GM10248 (cell line): ENCODE measurements at regions not wholly inside any gene's neighbourhood (a gene's known extent, or its start where the extent isn't known, plus 50 kb on each side); places are given as distances from the start of the nearest gene placed in this dataset.
"Not testable (repeated sequence)": the region's sequence is repeated elsewhere in the genome, so short reads cannot be mapped to it uniquely, and the experiment has no call there.

ENCODE experiments used
- CTCF ChIA-PET: fragments of 300-600 bp; sonication (Branson Sonifier 250); formaldehyde crosslinking; extraction: SDS; loops from one replicate; lab custom pipeline; 2021; ENCODE audit warnings: antibody characterized with exemption; lab: Yijun Ruan, JAX
- POLR2A ChIA-PET: fragments of 350-650 bp; sonication (Branson Sonifier 250); formaldehyde crosslinking; extraction: SDS; loops from one replicate; lab custom pipeline; 2020; ENCODE audit warnings: antibody characterized with exemption; lab: Yijun Ruan, JAX
- DNase-seq: peaks from one replicate; pipeline ENCODE4 v3.0.0; 2012; ENCODE audit errors: extremely low spot score
- TF ChIP-seq, protein P1 (sequence below): IDR thresholded peaks from 2 replicates; pipeline ENCODE4 v1.5.1; 2012; ENCODE audit warnings: mild to moderate bottlenecking, low read depth; ENCODE audit errors: extremely low read depth, missing control alignments, control extremely low read depth

DNA sequence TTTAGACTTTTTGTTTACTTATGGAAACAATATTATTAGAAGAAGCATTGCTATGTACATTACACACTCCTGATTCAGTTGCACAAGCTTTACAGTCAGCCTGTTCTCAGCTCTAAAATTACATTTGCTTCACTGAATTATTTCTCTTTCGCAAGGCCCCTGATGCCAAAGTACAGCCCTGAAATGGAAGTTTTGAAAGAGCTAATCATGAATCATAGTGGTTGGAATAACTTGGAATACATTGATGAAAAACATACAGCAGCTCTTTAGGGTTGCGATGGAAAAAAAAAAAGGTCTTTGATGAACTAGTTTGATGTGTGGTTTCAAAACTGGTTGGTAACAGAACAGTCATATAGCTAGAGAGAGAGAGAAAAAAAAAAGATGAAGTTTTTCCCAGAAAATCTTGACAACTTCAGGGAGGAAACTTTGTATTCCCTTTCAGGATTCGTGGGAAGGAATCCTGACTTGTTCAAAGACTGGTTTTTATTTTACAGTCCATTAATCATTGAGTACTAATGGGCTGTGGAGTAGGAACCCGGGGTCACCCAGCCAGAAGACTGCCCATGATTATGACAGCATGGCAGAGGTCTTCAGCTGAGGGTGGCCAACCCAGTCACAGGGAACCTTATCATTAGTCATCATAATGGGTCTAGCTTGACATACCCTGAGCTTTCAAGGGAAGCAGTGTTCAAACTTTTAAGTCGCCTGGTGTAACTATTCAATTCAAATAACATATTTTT lies 460.1 kb downstream of the NAV3 start:
- POLR2A ChIA-PET = no interaction called here
- CTCF ChIA-PET = interaction anchor here (1.1 kb wide), 1 partner anchor 33 kb away, joined by 3 read pairs; no protein-coding TSS in a partner anchor
- no peak for DNase-seq
- TF ChIP-seq, protein P1, sequence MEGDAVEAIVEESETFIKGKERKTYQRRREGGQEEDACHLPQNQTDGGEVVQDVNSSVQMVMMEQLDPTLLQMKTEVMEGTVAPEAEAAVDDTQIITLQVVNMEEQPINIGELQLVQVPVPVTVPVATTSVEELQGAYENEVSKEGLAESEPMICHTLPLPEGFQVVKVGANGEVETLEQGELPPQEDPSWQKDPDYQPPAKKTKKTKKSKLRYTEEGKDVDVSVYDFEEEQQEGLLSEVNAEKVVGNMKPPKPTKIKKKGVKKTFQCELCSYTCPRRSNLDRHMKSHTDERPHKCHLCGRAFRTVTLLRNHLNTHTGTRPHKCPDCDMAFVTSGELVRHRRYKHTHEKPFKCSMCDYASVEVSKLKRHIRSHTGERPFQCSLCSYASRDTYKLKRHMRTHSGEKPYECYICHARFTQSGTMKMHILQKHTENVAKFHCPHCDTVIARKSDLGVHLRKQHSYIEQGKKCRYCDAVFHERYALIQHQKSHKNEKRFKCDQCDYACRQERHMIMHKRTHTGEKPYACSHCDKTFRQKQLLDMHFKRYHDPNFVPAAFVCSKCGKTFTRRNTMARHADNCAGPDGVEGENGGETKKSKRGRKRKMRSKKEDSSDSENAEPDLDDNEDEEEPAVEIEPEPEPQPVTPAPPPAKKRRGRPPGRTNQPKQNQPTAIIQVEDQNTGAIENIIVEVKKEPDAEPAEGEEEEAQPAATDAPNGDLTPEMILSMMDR = no peak

DNA sequence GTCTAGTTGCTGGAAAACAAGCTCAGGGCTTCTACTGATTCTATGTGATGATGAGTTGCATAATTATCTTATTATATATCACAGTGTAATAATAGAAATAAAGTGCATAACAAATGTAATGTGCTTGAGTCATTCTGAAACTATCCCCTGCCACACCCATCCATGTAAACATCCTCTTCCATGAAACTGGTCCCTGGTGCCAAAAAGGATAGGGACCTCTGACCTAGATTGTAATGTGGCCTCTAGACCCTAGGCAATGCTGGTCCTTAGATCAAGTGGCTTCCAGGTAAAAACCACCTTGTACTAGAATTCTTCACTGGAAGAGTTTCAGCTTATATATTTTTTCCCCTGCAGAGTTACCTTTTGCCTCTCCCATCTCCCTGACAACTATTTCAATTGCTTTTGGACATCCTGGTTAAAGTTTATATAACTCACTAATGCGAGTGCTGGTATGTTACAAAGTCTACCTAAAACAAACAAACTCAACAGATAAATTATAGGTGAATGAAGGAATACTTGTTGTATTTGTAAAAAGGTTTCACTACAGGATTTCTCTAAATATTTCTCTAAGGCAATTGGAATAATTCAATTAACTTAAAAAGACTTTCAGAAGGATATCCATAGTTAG lies 462.5 kb downstream of the NAV3 start:
- CTCF ChIA-PET = no interaction called here
- TF ChIP-seq, protein P1 = no peak
- no peak for DNase-seq
- POLR2A ChIA-PET = no interaction called here

DNA sequence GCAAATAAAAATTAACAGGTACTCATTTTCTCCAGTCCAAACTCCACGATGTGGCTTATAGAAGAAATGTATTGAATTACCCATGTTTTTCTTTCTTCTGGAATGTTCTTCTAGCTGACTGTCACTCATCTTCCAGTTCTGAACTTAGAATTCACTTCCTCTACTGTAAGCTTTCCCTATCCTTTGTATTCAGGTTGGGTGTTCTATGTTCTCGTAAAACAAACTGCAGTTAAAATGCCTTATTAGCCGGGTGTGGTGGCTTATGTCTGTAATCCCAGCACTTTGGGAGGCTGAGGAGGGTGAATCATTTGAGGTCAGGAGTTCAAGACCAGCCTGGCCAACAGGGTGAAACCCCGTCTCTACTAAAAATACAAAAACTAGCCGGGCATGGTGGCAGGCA lies 470.6 kb downstream of the NAV3 start:
- DNase-seq, POLR2A ChIA-PET: not testable (repeated sequence)
- CTCF ChIA-PET = interaction anchor here (1.1 kb wide), 1 partner anchor 12 kb away, joined by 3 read pairs; no protein-coding TSS in a partner anchor

DNA sequence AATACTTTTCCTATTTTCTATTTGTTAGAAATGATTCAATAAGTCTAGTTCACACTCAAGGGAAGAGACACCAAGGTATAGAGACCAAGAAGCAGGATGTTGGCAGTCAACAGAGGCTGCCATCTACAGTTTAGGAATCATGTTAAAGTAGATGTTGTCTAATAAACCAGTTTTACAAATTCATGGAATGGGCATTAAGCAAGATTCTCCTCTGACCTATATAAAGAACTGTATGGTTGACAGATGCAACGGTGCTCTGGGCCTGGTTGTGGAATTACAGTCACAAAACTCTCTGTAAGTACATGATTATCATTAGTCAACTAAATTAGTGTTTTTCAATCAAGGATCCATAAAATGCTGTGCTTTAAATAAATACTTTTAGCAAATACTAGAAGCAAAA lies 475.1 kb downstream of the NAV3 start:
- TF ChIP-seq, protein P1 = no peak
- ChIA-PET POLR2A (no interaction called here), CTCF (no interaction called here)
- DNase-seq = no peak

DNA sequence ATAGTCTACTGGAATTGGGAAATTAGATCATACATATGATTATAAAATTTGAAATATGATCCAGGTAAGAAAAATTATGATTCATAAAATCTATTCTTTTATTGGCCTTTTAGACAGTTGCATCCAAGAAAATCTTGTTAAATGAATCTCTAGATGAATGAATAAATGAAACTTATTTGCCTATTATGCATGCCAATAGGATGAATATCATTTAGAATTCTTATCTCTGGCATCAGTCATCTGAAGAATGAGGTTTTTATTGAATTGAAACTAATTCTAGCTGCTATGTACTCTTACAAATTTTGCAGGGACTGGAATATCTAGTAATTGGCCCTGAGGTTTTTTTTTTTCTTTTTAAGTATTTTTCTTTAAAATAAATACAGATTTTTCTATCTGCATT lies 475.5 kb downstream of the NAV3 start:
- DNase-seq = no peak
- TF ChIP-seq, protein P1 = no peak
- CTCF ChIA-PET = no interaction called here
- POLR2A ChIA-PET = no interaction called here

DNA sequence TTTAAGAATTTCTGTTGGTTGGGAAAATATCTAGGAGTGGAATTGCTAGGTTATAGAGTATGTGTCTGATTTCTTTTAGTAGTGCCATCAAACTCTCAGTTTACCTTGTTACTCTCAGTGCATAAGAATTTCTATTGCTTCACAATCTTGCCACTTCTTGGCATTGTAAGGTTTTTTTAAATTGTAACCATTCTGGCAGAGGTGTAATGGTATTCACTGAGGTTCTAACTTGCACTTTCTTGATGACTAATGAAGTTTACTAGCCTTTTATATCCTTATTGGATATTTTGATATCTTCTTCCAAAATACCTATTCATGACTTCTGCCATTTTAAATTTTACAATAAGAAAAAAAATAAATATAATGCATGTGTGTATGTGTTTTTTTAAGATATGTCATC lies 478.0 kb downstream of the NAV3 start:
- ChIA-PET POLR2A (no interaction called here), CTCF (no interaction called here)
- no peak for DNase-seq
- TF ChIP-seq, protein P1 = no peak

DNA sequence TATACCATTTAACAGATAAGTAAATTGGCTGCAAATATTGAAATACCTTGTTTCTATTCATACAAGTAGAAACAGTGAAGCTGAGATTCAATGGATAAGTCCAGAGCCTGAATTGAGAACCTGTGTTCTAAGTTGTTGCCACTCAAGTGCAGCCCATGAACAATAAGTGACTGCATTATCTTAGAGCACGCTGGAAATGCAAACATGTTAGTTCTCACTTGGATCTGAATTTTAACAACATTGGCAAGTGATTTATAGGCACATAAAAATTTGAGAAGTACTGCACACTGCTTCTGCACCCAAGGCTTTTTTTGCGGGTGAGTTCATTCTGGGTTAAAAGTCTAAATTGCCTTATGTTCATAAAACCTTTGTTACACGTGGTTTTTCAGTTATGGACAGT lies 484.3 kb downstream of the NAV3 start:
- CTCF ChIA-PET = no interaction called here
- DNase-seq = no peak

More for the DNA sequence above, 484.3 kb downstream of the NAV3 start:
- POLR2A ChIA-PET = no interaction called here
- TF ChIP-seq, protein P1 = no peak
